K562 (cell line): ENCODE measurements at regions not wholly inside any gene's neighbourhood (a gene's known extent, or its start where the extent isn't known, plus 50 kb on each side); places are given as distances from the start of the nearest gene placed in this dataset.

Experiments
- ATAC-seq: fragments of 200-7000 bp; cut with Tn5 transposase; 3 replicates; pipeline ENCODE4 v1.9.1; 2020; ENCODE audit warnings: moderate library complexity
- BruUV-seq: library from RNA; stranded (reverse); fragments of 400-500 nt; replicated peaks from 2 replicates; lab custom pipeline; 2021; lab: Mats Ljungman, UMichigan
- CTCF ChIA-PET: fragments of 300-600 bp; formaldehyde crosslinking; extraction: SDS; loops from one replicate; lab custom pipeline; 2021; ENCODE audit warnings: low intra/inter-chr PET ratio; lab: Yijun Ruan, JAX
- POLR2A ChIA-PET: fragments of 300-600, 350-650 bp; sonication (Branson Sonifier 250); formaldehyde crosslinking; extraction: SDS; loops from one replicate; lab custom pipeline; 2021; ENCODE audit warnings: antibody characterized with exemption, inconsistent platforms; lab: Yijun Ruan, JAX
- DNase-seq, 4 experiments: peaks; one replicate each; pipeline versions ENCODE4 v3.0.0 to v3.0.0-alpha.2; 2011 to 2018; ENCODE audit warnings: low spot score in 3 of 4, mixed read lengths in 3 of 4; ENCODE audit errors: extremely low read depth in 1 of 4
- FAIRE-seq: peaks from 2 replicates; lab custom pipeline; 2011; peaks lifted over from hg19 to GRCh38; lab: Jason Lieb, UNC
- H2AFZ ChIP-seq: 2 replicates; pipeline ENCODE4 v1.6.0; 2011; ENCODE audit warnings: low read depth, low read length, control low read depth, inconsistent platforms
- H3K27ac ChIP-seq: fragments of 200-600 bp; 3 replicates; pipeline ENCODE4 v1.8.0; 2011; ENCODE audit warnings: low read depth, mild to moderate bottlenecking, control low read depth, inconsistent platforms, low read length, moderate library complexity, mixed read lengths; ENCODE audit errors: extremely low read depth
- H3K27me3 ChIP-seq, 2 experiments: fragments of 300-600 bp in 1 of 2; 2 replicates in 1 of 2; 3 replicates in 1 of 2; pipeline versions ENCODE4 v1.6.0 to v1.8.0; 2011; ENCODE audit warnings: inconsistent platforms in 2 of 2, low read length in 2 of 2, mild to moderate bottlenecking in 1 of 2, mixed read lengths in 1 of 2, moderate library complexity in 1 of 2; ENCODE audit not compliant: control insufficient read depth in 2 of 2, insufficient read depth in 2 of 2
- H3K36me3 ChIP-seq: fragments of 300-600 bp; 3 replicates; pipeline ENCODE4 v1.8.0; 2011; ENCODE audit warnings: mild to moderate bottlenecking, low read length, inconsistent platforms; ENCODE audit not compliant: control insufficient read depth, insufficient read depth
- H3K4me1 ChIP-seq, 2 experiments: fragments of 200-600 bp in 1 of 2; replicated peaks in 1 of 2; 2 replicates in 1 of 2; 3 replicates in 1 of 2; pipeline versions ENCODE4 v1.5.1 to v1.8.0; 2011; ENCODE audit warnings: inconsistent platforms in 2 of 2, low read length in 2 of 2, mild to moderate bottlenecking in 1 of 2, mixed read lengths in 1 of 2, moderate library complexity in 1 of 2; ENCODE audit not compliant: control insufficient read depth in 2 of 2, insufficient read depth in 2 of 2
- H3K4me2 ChIP-seq: 2 replicates; pipeline ENCODE4 v1.6.1; 2011; ENCODE audit warnings: low read length, control low read depth, inconsistent platforms, mixed read lengths; ENCODE audit not compliant: insufficient read depth
- H3K4me3 ChIP-seq: fragments of 200-600 bp; sonication (generic), shearing (Covaris generic); 2 replicates; pipeline ENCODE4 v1.5.1; 2016; ENCODE audit warnings: control low read depth, inconsistent platforms
- H3K79me2 ChIP-seq: fragments of 200-600 bp; 3 replicates; pipeline ENCODE4 v1.8.0; 2011; ENCODE audit warnings: low read length, inconsistent platforms; ENCODE audit not compliant: control insufficient read depth, insufficient read depth
- H3K9ac ChIP-seq, 2 experiments: 2 replicates each; pipeline versions ENCODE4 v1.6.0 to v1.6.1; 2011; ENCODE audit warnings: low read depth in 2 of 2, low read length in 2 of 2, control low read depth in 1 of 2, inconsistent platforms in 1 of 2, mild to moderate bottlenecking in 1 of 2, mixed read lengths in 1 of 2; ENCODE audit not compliant: insufficient read depth in 1 of 2
- H3K9me1 ChIP-seq: one replicate; pipeline ENCODE4 v1.6.0; 2011; ENCODE audit warnings: inconsistent platforms, mild to moderate bottlenecking, low read length, moderate library complexity; ENCODE audit not compliant: control insufficient read depth, insufficient read depth
- H3K9me3 ChIP-seq: replicated peaks from 2 replicates; pipeline ENCODE4 v1.5.1; 2011; ENCODE audit warnings: low read depth, low read length, inconsistent platforms; ENCODE audit not compliant: control insufficient read depth, insufficient read depth
- H4K20me1 ChIP-seq: replicated peaks from 2 replicates; pipeline ENCODE4 v1.6.1; 2011; ENCODE audit warnings: low read length, inconsistent platforms, mixed read lengths; ENCODE audit not compliant: control insufficient read depth, insufficient read depth
- AFF4 ChIP-seq: sonication (generic); formaldehyde crosslinking; IDR thresholded peaks from 2 replicates; pipeline ENCODE4 v1.8.0; 2023; ENCODE audit warnings: mild to moderate bottlenecking, missing genetic modification reagents
- ARID1B ChIP-seq: fragments of 450-650 bp; IDR thresholded peaks from 2 replicates; pipeline ENCODE4 v1.6.1; 2016; ENCODE audit warnings: antibody characterized with exemption, mild to moderate bottlenecking, inconsistent platforms
- BCOR ChIP-seq: fragments of 450-650 bp; IDR thresholded peaks from 2 replicates; pipeline ENCODE4 v1.6.1; 2016
- HCFC1 ChIP-seq: IDR thresholded peaks from 2 replicates; pipeline ENCODE4 v1.6.1; 2012; ENCODE audit warnings: low read depth, low read length, improper control_type of control experiment
- NUFIP1 ChIP-seq: fragments of 450-650 bp; IDR thresholded peaks from 2 replicates; pipeline ENCODE4 v1.6.1; 2018; ENCODE audit not compliant: partially characterized antibody
- SOX6 ChIP-seq: fragments of 450-650 bp; IDR thresholded peaks from 2 replicates; pipeline ENCODE4 v1.6.1; 2014; ENCODE audit warnings: mild to moderate bottlenecking
- STAT5B ChIP-seq: fragments of 250-450 bp; sonication (Bioruptor Pico); IDR thresholded peaks from 2 replicates; pipeline ENCODE4 v1.8.0; 2021; ENCODE audit warnings: mild to moderate bottlenecking, inconsistent platforms
- VEZF1 ChIP-seq: fragments of 200-800 bp; sonication (Bioruptor generic); IDR thresholded peaks from 2 replicates; pipeline ENCODE4 v1.6.1; 2017; ENCODE audit warnings: missing genetic modification characterization, missing compliant biosample characterization
- ZBTB7A ChIP-seq: IDR thresholded peaks from 2 replicates; pipeline ENCODE4 v1.6.1; 2011; ENCODE audit warnings: low read depth, mild to moderate bottlenecking, low read length, moderate library complexity, borderline replicate concordance; ENCODE audit not compliant: control insufficient read depth
- WGBS: fragments of 100-300 bp; shearing (Covaris generic); methylation state at CpG from one replicate; pipeline ENCODE4 v1.1.6; 2016; ENCODE audit warnings: low coverage, mixed read lengths; ENCODE audit not compliant: insufficient coverage; ENCODE audit errors: missing lambda C conversion rate; 5-methylcytosine and 5-hydroxymethylcytosine counted together
- in situ Hi-C: fragments of 300-500 bp; cut with MboI; formaldehyde crosslinking; loops from 4 replicates; pipeline ENCODE4 v1.15.0; 2018; ENCODE audit warnings: inconsistent platforms, mixed read lengths
- intact Hi-C: fragments of 100-400 bp; cut with micrococcal nuclease; formaldehyde crosslinking; loops from 2 replicates; pipeline ENCODE4 v1.14.2; 2022

- TF ChIP-seq NUFIP1, result no peak
These were observed 112.6 kb downstream of the KCNRG start (continued) for GRCh38 chr13:50127726-50128291.

GRCh38 chr13:50128428-50128931 lies 113.2 kb downstream of the KCNRG start:
- Histone ChIP-seq H3K4me1 (peaks cover 4 to 31% of the 10 kb centered on the region in 2 experiments; a peak in 4 of 5 replicates), H3K9me1 (no peaks in the 10 kb centered on the region), H3K4me2 (no peak overlapping the region), H2AFZ (no peak overlapping the region), H4K20me1 (no peaks in the 10 kb centered on the region), H3K9me3 (no peaks in the 10 kb centered on the region), H3K79me2 (peaks cover 14% of the 10 kb centered on the region; the same call in 2 of the 3 replicates), H3K4me3 (no peak overlapping the region), H3K27ac (no peak overlapping the region), H3K9ac (no peak overlapping the region), H3K27me3 (no peaks in the 10 kb centered on the region), H3K36me3 (no peaks in the 10 kb centered on the region)
- in situ Hi-C loops (no loop called here), intact Hi-C loops (no loop called here)
- 94% methylated on average over 18 of the region's 18 CpGs for WGBS
- ChIA-PET CTCF (no interaction called here), POLR2A (no interaction called here)
- DNase-seq (no peak), FAIRE-seq (no peak), ATAC-seq (no peak)
- no TSS peak for BruUV-seq
- no peak for TF ChIP-seq BCOR
- TF ChIP-seq STAT5B (CRISPR knock-in tag), result no peak
- no peak for TF ChIP-seq ZBTB7A
- no peak for TF ChIP-seq HCFC1
- no peak for TF ChIP-seq AFF4 (CRISPR knock-in tag)
- TF ChIP-seq VEZF1, result no peak
- TF ChIP-seq ARID1B, result no peak
- TF ChIP-seq SOX6, result no peak
